ENCODE measurements at regions not wholly inside any gene's neighbourhood (a gene's known extent, or its start where the extent isn't known, plus 50 kb on each side); places are given as distances from the start of the nearest gene placed in this dataset.
A peak's percentile ranks its signal among the peaks of the same experiment; 100 is the strongest.

DNA sequence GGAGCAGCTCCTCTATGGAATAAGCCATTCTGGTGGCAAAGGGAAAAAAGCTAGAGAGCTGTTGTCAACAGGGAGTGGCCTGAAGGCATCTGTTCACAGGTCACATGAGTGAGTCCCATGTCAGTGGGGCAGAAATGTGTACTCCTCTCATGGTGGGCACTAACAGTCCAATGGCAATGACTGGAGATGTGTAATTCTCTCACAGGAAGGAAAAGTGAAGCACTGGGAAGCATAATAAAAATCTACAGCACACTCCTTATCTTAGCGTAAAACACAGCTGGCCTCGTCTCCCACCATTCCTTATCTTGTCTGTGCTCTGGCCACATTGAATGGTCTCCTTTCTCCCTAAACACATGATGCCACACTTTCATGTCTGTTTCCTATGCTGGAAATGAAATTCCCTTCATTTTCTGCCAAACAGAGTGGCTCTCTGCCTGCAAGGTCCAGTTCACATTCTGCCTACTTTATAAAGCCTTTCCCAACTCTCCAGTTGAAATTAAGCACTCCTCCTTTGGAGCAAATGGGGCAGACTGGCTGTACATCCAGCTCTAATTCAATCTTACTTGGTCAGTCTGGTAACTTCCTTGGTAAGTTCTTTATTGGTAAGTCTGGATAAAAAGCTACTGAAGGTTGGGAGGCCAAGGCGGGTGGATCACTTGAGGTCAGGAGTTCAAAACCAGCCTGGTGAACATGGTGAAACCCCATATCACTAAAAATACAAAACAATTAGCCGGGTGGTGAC is 139.8 kb downstream of the RPL22L1 start (continued):
- 0 out of 2 replicates have a peak, but pooled peaks have one; percentile 42 for TF ChIP-seq JUN (IDR thresholded peaks at IDR 0.05; ENCODE audit: borderline replicate concordance, low read depth, low read length)
- no peak for TF ChIP-seq JUN (CRISPR knock-in tag; IDR thresholded peaks at IDR 0.05; ENCODE audit: borderline replicate concordance)
- TF ChIP-seq, protein P1, sequence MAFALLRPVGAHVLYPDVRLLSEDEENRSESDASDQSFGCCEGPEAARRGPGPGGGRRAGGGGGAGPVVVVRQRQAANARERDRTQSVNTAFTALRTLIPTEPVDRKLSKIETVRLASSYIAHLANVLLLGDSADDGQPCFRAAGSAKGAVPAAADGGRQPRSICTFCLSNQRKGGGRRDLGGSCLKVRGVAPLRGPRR (CRISPR knock-in tag; IDR thresholded peaks at IDR 0.05), result 0 out of 2 replicates have a peak, but pooled peaks have one; percentile 65
- 0 out of 4 replicates have a peak, but pooled peaks of 1 of the 2 experiments have one; percentile 38 for TF ChIP-seq KDM4B (IDR thresholded peaks at IDR 0.05; ENCODE audit: borderline replicate concordance in 2 of 2, low read depth in 1 of 2)
- TF ChIP-seq ZNF197 (CRISPR knock-in tag; IDR thresholded peaks at IDR 0.05; ENCODE audit: low read depth), result peak; percentile 80; the same call in 1 of the 2 replicates
- TF ChIP-seq FOXA1 (IDR thresholded peaks at IDR 0.05; ENCODE audit: borderline replicate concordance), result no peak
- TF ChIP-seq, protein P2, sequence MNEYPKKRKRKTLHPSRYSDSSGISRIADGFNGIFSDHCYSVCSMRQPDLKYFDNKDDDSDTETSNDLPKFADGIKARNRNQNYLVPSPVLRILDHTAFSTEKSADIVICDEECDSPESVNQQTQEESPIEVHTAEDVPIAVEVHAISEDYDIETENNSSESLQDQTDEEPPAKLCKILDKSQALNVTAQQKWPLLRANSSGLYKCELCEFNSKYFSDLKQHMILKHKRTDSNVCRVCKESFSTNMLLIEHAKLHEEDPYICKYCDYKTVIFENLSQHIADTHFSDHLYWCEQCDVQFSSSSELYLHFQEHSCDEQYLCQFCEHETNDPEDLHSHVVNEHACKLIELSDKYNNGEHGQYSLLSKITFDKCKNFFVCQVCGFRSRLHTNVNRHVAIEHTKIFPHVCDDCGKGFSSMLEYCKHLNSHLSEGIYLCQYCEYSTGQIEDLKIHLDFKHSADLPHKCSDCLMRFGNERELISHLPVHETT (CRISPR knock-in tag; conservative IDR thresholded peaks at IDR 0.05 in 1 of 2, IDR thresholded peaks at IDR 0.05 in 1 of 2), result peak in 1 of 2 experiments; percentile 91; a peak in 2 of 4 replicates
- peak; percentile 61; the same call in 1 of the 2 replicates for TF ChIP-seq KAT7 (CRISPR knock-in tag; IDR thresholded peaks at IDR 0.05; ENCODE audit: borderline replicate concordance)
- TF ChIP-seq, protein P3, sequence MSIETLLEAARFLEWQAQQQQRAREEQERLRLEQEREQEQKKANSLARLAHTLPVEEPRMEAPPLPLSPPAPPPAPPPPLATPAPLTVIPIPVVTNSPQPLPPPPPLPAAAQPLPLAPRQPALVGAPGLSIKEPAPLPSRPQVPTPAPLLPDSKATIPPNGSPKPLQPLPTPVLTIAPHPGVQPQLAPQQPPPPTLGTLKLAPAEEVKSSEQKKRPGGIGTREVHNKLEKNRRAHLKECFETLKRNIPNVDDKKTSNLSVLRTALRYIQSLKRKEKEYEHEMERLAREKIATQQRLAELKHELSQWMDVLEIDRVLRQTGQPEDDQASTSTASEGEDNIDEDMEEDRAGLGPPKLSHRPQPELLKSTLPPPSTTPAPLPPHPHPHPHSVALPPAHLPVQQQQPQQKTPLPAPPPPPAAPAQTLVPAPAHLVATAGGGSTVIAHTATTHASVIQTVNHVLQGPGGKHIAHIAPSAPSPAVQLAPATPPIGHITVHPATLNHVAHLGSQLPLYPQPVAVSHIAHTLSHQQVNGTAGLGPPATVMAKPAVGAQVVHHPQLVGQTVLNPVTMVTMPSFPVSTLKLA (conservative IDR thresholded peaks at IDR 0.05), result peak; percentile 44 to 72
- TF ChIP-seq SRSF3 (IDR thresholded peaks at IDR 0.05; ENCODE audit: insufficient read depth, low read length), result no peak
- TF ChIP-seq HDAC2 (IDR thresholded peaks at IDR 0.05), result peak; percentile 90
- TF ChIP-seq, protein P4, sequence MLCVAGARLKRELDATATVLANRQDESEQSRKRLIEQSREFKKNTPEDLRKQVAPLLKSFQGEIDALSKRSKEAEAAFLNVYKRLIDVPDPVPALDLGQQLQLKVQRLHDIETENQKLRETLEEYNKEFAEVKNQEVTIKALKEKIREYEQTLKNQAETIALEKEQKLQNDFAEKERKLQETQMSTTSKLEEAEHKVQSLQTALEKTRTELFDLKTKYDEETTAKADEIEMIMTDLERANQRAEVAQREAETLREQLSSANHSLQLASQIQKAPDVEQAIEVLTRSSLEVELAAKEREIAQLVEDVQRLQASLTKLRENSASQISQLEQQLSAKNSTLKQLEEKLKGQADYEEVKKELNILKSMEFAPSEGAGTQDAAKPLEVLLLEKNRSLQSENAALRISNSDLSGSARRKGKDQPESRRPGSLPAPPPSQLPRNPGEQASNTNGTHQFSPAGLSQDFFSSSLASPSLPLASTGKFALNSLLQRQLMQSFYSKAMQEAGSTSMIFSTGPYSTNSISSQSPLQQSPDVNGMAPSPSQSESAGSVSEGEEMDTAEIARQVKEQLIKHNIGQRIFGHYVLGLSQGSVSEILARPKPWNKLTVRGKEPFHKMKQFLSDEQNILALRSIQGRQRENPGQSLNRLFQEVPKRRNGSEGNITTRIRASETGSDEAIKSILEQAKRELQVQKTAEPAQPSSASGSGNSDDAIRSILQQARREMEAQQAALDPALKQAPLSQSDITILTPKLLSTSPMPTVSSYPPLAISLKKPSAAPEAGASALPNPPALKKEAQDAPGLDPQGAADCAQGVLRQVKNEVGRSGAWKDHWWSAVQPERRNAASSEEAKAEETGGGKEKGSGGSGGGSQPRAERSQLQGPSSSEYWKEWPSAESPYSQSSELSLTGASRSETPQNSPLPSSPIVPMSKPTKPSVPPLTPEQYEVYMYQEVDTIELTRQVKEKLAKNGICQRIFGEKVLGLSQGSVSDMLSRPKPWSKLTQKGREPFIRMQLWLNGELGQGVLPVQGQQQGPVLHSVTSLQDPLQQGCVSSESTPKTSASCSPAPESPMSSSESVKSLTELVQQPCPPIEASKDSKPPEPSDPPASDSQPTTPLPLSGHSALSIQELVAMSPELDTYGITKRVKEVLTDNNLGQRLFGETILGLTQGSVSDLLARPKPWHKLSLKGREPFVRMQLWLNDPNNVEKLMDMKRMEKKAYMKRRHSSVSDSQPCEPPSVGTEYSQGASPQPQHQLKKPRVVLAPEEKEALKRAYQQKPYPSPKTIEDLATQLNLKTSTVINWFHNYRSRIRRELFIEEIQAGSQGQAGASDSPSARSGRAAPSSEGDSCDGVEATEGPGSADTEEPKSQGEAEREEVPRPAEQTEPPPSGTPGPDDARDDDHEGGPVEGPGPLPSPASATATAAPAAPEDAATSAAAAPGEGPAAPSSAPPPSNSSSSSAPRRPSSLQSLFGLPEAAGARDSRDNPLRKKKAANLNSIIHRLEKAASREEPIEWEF (CRISPR knock-in tag; IDR thresholded peaks at IDR 0.05), result peak; percentile 75; the same call in 1 of the 2 replicates
- TF ChIP-seq, protein P5, sequence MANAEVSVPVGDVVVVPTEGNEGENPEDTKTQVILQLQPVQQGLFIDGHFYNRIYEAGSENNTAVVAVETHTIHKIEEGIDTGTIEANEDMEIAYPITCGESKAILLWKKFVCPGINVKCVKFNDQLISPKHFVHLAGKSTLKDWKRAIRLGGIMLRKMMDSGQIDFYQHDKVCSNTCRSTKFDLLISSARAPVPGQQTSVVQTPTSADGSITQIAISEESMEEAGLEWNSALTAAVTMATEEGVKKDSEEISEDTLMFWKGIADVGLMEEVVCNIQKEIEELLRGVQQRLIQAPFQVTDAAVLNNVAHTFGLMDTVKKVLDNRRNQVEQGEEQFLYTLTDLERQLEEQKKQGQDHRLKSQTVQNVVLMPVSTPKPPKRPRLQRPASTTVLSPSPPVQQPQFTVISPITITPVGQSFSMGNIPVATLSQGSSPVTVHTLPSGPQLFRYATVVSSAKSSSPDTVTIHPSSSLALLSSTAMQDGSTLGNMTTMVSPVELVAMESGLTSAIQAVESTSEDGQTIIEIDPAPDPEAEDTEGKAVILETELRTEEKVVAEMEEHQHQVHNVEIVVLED (CRISPR knock-in tag; IDR thresholded peaks at IDR 0.05), result peak; percentile 27
- peak; percentile 87 for TF ChIP-seq BHLHE40 (IDR thresholded peaks at IDR 0.05; ENCODE audit: low read length)
- no peak for TF ChIP-seq ZNF232 (CRISPR knock-in tag; IDR thresholded peaks at IDR 0.05)

Data from K562 (cell line).